ENCODE measurements at regions not wholly inside any gene's neighbourhood (a gene's known extent, or its start where the extent isn't known, plus 50 kb on each side); places are given as distances from the start of the nearest gene placed in this dataset.
A peak's percentile ranks its signal among the peaks of the same experiment; 100 is the strongest.
"Not testable (repeated sequence)": the region's sequence is repeated elsewhere in the genome, so short reads cannot be mapped to it uniquely, and the experiment has no call there.

DNA sequence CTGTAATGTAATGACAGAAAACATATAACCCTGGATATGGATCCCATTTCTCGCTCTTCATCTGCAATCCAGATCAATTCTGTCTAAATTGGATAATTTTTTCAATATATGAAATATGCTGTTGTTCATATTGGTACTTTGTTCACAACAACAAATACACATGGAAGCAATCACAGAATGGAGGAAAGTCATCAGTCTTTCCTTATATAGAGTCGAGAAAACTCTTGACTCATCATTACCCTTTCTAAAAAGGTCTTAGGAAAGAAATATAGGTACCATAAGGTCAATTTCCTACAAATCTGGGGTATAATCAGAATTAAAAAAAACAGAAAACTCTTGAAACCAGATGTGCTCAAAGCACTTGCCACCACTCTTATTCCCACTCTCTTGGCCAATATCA lies 677.6 kb upstream of the ID4 start:
- no peak for DNase-seq

DNA sequence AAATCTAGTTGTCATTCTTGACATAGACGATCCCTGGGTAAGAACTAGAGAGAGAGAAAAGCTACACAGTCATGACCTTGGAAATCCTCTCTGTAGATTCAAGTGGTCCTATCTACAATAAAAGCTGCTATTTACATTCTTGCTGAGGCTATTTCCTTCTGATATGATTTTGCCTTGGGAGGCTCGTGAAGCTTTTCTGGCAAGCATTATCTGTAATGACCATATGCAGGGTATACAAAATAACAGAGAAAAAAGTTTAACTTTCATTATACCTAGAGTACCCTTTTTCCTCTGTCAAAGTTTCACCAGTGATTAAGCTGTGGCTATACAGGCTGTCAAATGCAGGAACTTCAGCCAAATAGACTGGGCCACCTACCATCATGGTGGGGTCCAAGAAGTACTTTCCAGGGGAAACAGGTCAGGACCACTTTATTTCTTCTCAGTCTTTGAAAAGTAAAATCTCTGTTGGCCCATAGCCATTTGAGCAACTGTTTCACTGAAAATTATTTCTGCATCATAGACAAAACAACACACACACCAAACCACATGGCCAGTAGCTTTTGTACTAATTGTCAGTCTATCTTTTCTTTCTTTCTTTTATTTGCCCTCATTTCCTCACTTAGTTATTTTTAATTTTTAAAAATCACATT lies 677.0 kb upstream of the ID4 start:
- DNase-seq, result no peak

DNA sequence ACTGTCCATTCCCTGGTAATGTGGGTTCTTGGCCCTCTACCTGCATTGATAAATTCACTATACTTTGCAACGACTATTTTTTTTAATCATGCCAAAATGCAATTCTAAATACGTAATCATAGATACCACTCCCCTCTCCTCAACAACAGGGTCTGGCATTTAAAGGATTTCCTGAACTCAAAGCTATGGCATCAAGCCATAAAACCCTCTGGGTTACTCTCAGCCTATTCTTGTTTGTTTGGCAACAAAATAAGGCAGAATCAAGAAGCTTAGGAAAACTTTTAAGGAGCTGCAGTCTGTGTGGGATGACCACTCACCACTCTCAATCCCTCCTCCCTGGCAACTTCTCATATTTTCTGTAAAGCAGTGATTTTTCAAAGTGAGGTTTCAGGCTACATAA lies 669.9 kb upstream of the ID4 start:
- no peak for DNase-seq

GRCh38 chr6:19169366-19169765 lies 667.8 kb upstream of the ID4 start:
- DNase-seq, result no peak

- no peak for DNase-seq
These were observed 662.1 kb upstream of the ID4 start for GRCh38 chr6:19175023-19175422.

- DNase-seq, result no peak
These were observed 656.7 kb upstream of the ID4 start for GRCh38 chr6:19180348-19181072.

DNA sequence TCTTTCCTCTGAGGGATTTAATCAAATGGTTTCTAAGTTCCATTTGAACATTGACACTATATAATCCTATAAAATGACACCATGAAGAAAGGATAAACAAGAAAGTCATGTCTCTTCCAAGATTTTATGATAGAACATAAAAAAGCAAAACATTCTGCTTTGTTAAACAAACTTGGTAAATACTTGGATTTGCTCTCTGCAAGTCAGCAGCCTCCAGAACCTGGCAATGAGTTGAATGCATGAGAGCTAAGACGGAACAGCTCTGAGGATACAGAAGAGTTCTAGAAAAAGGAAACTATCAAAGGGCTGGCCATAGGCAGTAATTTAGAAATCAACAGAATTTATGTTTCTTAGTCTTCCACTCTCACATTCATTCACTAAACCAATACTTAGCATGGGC lies 656.0 kb upstream of the ID4 start:
- DNase-seq, result no peak

DNA sequence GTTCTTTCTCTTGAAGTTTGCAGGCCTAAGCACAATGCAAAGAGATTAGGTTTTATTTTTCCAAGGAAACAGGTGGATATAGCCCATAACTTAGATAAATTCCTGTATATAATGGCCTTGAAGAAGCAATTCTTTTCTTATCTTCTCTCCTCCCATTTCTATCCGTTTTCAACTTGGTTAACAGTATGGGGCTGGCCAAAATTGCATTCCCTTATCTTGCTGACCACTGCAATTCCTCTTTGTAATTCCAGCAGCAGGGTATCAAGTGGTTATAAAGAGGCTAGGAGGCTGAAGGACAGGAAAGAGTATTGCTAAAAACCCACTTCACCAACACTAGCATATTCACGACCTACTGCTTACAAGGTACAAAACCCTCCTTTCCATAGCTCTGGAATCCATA lies 643.5 kb upstream of the ID4 start:
- no peak for DNase-seq

DNA sequence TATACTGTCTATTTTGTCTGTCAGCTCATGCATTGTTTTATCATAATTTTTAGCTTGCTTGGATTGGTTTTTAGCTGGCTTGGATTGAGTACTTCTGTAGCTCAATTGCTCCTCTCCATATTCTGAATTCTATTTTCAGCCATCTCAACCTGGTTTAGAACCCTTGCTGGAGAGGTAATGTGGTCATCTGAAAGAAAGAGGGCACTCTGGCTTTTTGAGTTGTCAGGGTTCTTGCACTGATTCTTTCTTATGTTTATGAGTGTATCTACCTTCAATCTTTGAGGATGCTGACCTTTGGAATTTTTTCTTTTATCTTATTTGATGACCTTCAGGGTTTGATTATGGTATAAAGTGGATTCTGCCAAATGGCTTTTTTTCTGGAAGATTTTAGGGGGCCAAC lies 632.7 kb upstream of the ID4 start:
- DNase-seq, result no peak

DNA sequence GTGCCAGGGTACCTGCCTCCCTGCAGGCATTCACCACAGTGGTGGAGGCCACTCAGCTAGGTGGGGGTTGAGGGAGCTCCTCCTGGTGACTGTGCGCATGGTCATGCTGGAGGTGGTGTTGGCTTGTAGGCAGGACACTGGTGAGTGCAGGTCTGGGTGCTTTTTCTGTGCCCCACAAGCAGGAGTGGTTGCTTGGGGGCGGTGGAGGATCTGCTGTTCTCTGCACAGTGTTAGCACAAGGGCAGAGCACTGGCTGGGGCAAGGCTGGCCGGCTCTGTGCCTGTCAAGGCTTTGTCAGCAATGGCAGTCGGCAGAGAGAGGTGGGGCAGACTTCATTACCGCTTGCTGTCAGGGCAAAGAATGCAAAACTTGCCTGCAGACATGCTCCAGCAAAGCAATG lies 632.1 kb upstream of the ID4 start:
- no peak for DNase-seq

- no peak for DNase-seq
These were observed 628.0 kb upstream of the ID4 start for GRCh38 chr6:19209202-19209601.

GRCh38 chr6:19210849-19211590 lies 626.1 kb upstream of the ID4 start:
- peak; percentile 8 for DNase-seq

GRCh38 chr6:19214231-19214630 lies 622.9 kb upstream of the ID4 start:
- DNase-seq, result no peak

DNA sequence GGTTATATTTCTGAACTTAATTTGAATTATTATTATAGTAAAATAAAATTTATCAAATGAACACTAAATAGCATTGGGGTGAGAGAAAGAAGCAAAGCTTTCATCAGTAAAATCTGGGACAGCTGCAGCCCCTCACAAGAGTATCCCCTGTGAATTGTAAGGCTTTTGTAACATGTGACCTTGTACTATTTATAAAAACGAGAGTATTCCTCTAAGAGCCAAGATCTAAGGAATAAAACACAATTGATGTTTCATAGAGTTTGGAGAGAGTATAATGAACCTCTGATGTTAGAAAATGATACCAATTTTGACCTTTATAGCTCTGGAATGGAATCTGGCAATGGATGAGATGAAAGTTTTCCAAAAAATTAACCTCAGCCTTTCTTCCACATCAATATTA lies 617.2 kb upstream of the ID4 start:
- DNase-seq, result no peak

GRCh38 chr6:19231878-19232561 lies 605.1 kb upstream of the ID4 start:
- no peak for DNase-seq

DNA sequence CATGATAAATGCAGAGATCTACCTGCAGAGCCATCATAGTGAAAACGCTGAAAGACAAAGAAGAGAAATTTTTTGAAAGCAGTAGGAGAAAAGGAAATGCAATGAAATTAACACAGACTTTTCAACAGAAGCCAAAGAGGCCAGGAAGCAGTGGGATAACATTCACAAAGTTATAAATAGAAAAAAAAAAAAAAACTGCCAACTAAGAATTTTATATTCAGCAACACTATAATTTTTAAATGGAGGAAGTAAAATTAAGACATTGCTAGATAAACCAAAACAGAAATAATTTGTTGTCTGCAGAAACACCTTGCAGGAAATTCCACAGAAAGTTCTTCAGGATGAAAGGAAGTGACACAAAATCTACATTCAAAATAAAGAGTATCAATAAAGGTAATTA lies 591.5 kb upstream of the ID4 start:
- no peak for DNase-seq

DNA sequence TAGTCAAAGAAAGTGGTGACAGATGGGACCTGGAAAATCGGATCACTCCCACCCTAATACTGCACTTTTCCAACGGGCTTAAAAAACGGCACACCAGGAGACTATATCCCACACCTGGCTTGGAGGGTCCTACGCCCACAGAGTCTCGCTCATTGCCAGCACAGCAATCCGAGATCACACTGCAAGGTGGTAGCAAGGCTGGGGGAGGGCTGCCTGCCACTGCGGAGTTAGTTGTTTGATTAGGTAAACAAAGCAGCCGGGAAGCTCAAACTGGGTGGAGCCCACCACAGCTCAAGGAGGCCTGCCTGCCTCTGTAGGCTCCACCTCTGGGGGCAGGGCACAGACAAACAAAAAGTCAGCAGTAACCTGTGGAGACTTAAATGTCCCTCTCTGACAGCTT lies 590.0 kb upstream of the ID4 start:
- DNase-seq, result not testable (repeated sequence)

GRCh38 chr6:19256123-19256522 lies 581.0 kb upstream of the ID4 start:
- not testable (repeated sequence) for DNase-seq

DNA sequence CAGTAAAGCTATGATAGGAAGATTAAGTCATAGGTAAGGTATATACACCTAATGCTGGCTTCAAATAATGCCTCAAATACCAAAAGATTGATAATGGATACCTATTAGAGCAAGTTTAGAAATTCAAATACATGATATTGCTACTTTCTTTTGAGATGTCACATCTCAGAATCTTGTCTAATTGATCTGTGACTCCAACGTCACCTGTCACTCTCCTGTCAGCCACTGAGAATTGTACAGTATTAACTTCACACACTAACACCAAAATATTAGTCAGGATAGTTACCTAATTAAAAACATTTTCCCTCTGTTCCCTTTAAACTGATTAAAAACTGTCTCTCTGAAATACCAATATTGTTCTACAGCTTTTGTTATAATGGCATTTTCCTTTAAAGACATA lies 575.5 kb upstream of the ID4 start:
- DNase-seq, result no peak

DNA sequence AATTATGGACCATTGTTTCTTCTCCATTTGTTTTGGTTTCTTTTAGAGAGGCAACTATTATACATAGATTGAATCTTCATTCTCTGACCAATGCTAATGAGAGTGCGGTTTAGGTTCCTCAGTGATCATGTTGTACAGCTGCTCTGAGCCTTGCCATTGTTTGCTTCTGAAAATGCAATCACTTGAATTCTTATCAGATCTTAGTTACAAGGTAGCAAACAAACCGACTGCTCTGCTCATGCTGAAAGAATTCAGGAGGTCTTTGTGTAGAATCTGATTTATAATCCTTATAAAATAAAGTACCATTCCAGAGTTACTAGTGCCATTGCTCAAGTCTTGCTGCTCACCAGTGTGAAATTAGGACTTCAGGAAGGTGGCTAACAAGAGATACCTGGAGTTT lies 569.1 kb upstream of the ID4 start:
- DNase-seq, result no peak

DNA sequence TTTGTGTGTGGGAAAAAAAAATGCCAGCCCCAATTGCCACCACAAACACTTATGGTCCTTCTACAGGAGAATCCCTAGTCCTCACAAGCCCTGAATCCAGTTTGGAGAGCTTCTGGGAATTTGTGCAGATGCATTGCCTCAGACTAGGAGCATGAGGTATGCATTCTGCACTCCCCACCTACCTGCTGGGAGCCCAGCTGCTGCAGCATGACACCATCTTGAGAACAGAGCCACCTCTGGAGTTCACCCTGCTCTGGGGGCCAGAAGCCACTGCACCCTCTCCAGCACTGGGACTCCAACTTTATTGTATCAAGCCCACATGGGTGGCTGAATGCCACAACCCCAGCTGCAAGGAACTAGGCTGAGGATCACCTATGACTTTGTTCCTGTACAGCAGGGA lies 568.5 kb upstream of the ID4 start:
- DNase-seq, result no peak

GRCh38 chr6:19269341-19269898 lies 567.8 kb upstream of the ID4 start:
- no peak for DNase-seq

DNA sequence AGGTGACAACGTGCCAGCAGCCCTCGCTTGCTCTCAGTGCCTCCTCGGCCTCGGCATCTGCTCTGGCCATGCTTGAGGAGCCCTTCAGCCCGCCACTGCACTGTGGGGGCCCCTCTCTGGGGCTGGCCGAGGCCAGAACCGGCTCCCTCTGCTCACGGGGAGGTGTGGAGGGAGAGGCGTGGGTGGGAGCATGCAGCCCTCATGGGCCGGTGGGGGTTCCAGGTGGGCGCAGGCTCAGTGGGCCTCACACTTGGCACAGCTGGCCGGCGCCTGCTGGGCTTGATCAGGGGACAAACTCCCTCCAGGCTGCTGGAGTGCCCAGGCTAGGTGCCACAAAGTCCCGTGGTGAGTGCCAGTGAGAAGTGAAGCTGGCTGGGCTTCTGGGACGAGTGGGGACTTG lies 566.6 kb upstream of the ID4 start:
- DNase-seq, result no peak
